WTC11 (cell line): ENCODE measurements at regions not wholly inside any gene's neighbourhood (a gene's known extent, or its start where the extent isn't known, plus 50 kb on each side); places are given as distances from the start of the nearest gene placed in this dataset.

Experiments
- ATAC-seq: fragments of 200-7000 bp; cut with Tn5 transposase; 2 replicates; pipeline ENCODE4 v1.10.0; 2021; ENCODE audit warnings: mild to moderate bottlenecking, moderate library complexity
- CTCF ChIA-PET: fragments of 300-600 bp; sonication (Branson Sonifier 250); formaldehyde crosslinking; loops from one replicate; lab custom pipeline; 2021; ENCODE audit warnings: antibody characterized with exemption; lab: Charles Lee
- POLR2A ChIA-PET: fragments of 350-600 bp; sonication (Branson Sonifier 250); formaldehyde crosslinking; loops from one replicate; lab custom pipeline; 2021; ENCODE audit warnings: antibody characterized with exemption; lab: Charles Lee
- DNase-seq: peaks from one replicate; pipeline ENCODE4 v3.0.0; 2021; ENCODE audit warnings: low spot score
- H3K27ac Mint-ChIP-seq: 2 replicates; pipeline ENCODE4 v1.8.0; 2021; ENCODE audit warnings: mixed read lengths
- H3K27me3 Mint-ChIP-seq: 2 replicates; pipeline ENCODE4 v1.8.0; 2021; ENCODE audit warnings: low read depth, mild to moderate bottlenecking, moderate library complexity, mixed read lengths
- H3K36me3 Mint-ChIP-seq: 2 replicates; pipeline ENCODE4 v1.8.0; 2021; ENCODE audit warnings: mixed read lengths
- H3K4me1 Mint-ChIP-seq: 2 replicates; pipeline ENCODE4 v1.8.0; 2022; ENCODE audit warnings: mixed read lengths
- H3K4me3 Mint-ChIP-seq: 2 replicates; pipeline ENCODE4 v1.8.0; 2021; ENCODE audit warnings: mild to moderate bottlenecking, moderate library complexity, mixed read lengths
- H3K9me3 Mint-ChIP-seq: 2 replicates; pipeline ENCODE4 v1.8.0; 2021; ENCODE audit warnings: mixed read lengths
- CDX4 ChIP-seq: fragments of 250-450 bp; sonication (Bioruptor Pico); IDR thresholded peaks from 2 replicates; pipeline ENCODE4 v1.9.0; 2021; ENCODE audit warnings: moderate library complexity, mild to moderate bottlenecking, inconsistent platforms, borderline replicate concordance
- CTCF ChIP-seq: fragments of 200-600 bp; IDR thresholded peaks from 2 replicates; pipeline ENCODE4 v1.8.0; 2022; ENCODE audit warnings: antibody characterized with exemption
- E2F5 ChIP-seq: sonication (generic); formaldehyde crosslinking; IDR thresholded peaks from 2 replicates; pipeline ENCODE4 v1.8.1; 2022; ENCODE audit warnings: mild to moderate bottlenecking, moderate library complexity, missing genetic modification reagents
- EMX1 ChIP-seq: fragments of 250-450 bp; sonication (Bioruptor Pico); IDR thresholded peaks from 2 replicates; pipeline ENCODE4 v1.8.0; 2021; ENCODE audit warnings: mild to moderate bottlenecking
- ETV6 ChIP-seq: sonication (generic); formaldehyde crosslinking; IDR thresholded peaks from 2 replicates; pipeline ENCODE4 v1.8.1; 2022; ENCODE audit warnings: mild to moderate bottlenecking, missing genetic modification reagents
- FOXJ3 ChIP-seq: sonication (generic); formaldehyde crosslinking; IDR thresholded peaks from 2 replicates; pipeline ENCODE4 v1.9.0; 2021; ENCODE audit warnings: missing genetic modification reagents, mild to moderate bottlenecking, borderline replicate concordance
- FOXK1 ChIP-seq: sonication (generic); formaldehyde crosslinking; IDR thresholded peaks from 2 replicates; pipeline ENCODE4 v1.8.0; 2022; ENCODE audit warnings: mild to moderate bottlenecking, moderate library complexity, missing genetic modification reagents
- FOXP1 ChIP-seq: sonication (generic); formaldehyde crosslinking; IDR thresholded peaks from 2 replicates; pipeline ENCODE4 v1.8.0; 2022; ENCODE audit warnings: missing genetic modification reagents, mild to moderate bottlenecking, moderate library complexity, borderline replicate concordance
- GTF2I ChIP-seq: fragments of 250-450 bp; sonication (Bioruptor Pico); conservative IDR thresholded peaks from 2 replicates; pipeline ENCODE4 v1.4.0; 2021; ENCODE audit warnings: mild to moderate bottlenecking
- JAZF1 ChIP-seq: fragments of 250-450 bp; sonication (Bioruptor Pico); IDR thresholded peaks from 2 replicates; pipeline ENCODE4 v1.9.0; 2021; ENCODE audit warnings: moderate library complexity, mild to moderate bottlenecking, inconsistent platforms
- KAT7 ChIP-seq: sonication (generic); formaldehyde crosslinking; IDR thresholded peaks from 2 replicates; pipeline ENCODE4 v1.8.1; 2023; ENCODE audit warnings: missing genetic modification reagents, mild to moderate bottlenecking, borderline replicate concordance
- MAX ChIP-seq: sonication (generic); formaldehyde crosslinking; IDR thresholded peaks from 2 replicates; pipeline ENCODE4 v1.8.0; 2022; ENCODE audit warnings: mild to moderate bottlenecking, missing genetic modification reagents
- MYBL2 ChIP-seq: sonication (generic); formaldehyde crosslinking; IDR thresholded peaks from 2 replicates; pipeline ENCODE4 v1.8.1; 2023; ENCODE audit warnings: mild to moderate bottlenecking, moderate library complexity, missing genetic modification reagents
- NR1H2 ChIP-seq: sonication (generic); formaldehyde crosslinking; IDR thresholded peaks from 2 replicates; pipeline ENCODE4 v1.9.0; 2021; ENCODE audit warnings: mild to moderate bottlenecking, moderate library complexity, missing genetic modification reagents
- SMAD3 ChIP-seq: sonication (generic); formaldehyde crosslinking; IDR thresholded peaks from 2 replicates; pipeline ENCODE4 v1.8.0; 2022; ENCODE audit warnings: missing genetic modification reagents, mild to moderate bottlenecking, borderline replicate concordance
- SOX15 ChIP-seq: fragments of 250-450 bp; sonication (Bioruptor Pico); IDR thresholded peaks from 2 replicates; pipeline ENCODE4 v1.9.0; 2021; ENCODE audit warnings: mild to moderate bottlenecking
- SP1 ChIP-seq: sonication (generic); formaldehyde crosslinking; conservative IDR thresholded peaks from 2 replicates; pipeline ENCODE4 v1.8.1; 2022; ENCODE audit warnings: missing genetic modification reagents
- TEAD1 ChIP-seq: sonication (generic); formaldehyde crosslinking; IDR thresholded peaks from 2 replicates; pipeline ENCODE4 v1.8.0; 2022; ENCODE audit warnings: mild to moderate bottlenecking, missing genetic modification reagents
- TEAD4 ChIP-seq: sonication (generic); formaldehyde crosslinking; IDR thresholded peaks from 2 replicates; pipeline ENCODE4 v1.8.0; 2022; ENCODE audit warnings: mild to moderate bottlenecking, missing genetic modification reagents
- ZNF423 ChIP-seq: fragments of 250-450 bp; sonication (Bioruptor Pico); IDR thresholded peaks from 2 replicates; pipeline ENCODE4 v2.1.2; 2022; ENCODE audit warnings: mild to moderate bottlenecking, moderate library complexity
- ZNF671 ChIP-seq: fragments of 250-450 bp; sonication (Bioruptor Pico); IDR thresholded peaks from 2 replicates; pipeline ENCODE4 v1.8.0; 2021; ENCODE audit warnings: mild to moderate bottlenecking

GRCh38 chr11:69948256-69949141, 129.3 kb upstream of the FGF3 start:
- ChIA-PET CTCF (interaction anchor here (0.5 to 3.3 kb wide), 38 partner anchors 9 to 292 kb away, joined by 3 to 24 read pairs (median 5); no protein-coding TSS in a partner anchor), POLR2A (no interaction called here)
- no peak overlapping the region for H3K27ac Mint-ChIP-seq
- DNase-seq, result no peak
- peaks cover 12% of the 10 kb centered on the region for H3K4me1 Mint-ChIP-seq
- no peak for TF ChIP-seq CDX4 (CRISPR knock-in tag)
- TF ChIP-seq E2F5, result 0 out of 2 replicates have a peak, but pooled peaks have one; percentile 24
- TF ChIP-seq ZNF423 (CRISPR knock-in tag), result no peak
- no peak for TF ChIP-seq SMAD3 (CRISPR knock-in tag)
- TF ChIP-seq MAX (CRISPR knock-in tag), result peak; percentile 79
- ATAC-seq, result peak; percentile 46
- no peaks in the 10 kb centered on the region for H3K27me3 Mint-ChIP-seq
- no peaks in the 10 kb centered on the region for H3K36me3 Mint-ChIP-seq
- H3K4me3 Mint-ChIP-seq, result no peak overlapping the region
- peaks cover 5% of the 10 kb centered on the region for H3K9me3 Mint-ChIP-seq

- H3K36me3 Mint-ChIP-seq, result no peaks in the 10 kb centered on the region
- DNase-seq, result no peak
- no peak overlapping the region for H3K27ac Mint-ChIP-seq
- peaks cover 5% of the 10 kb centered on the region for H3K9me3 Mint-ChIP-seq
- ATAC-seq, result no peak; the same call in 1 of the 2 replicates
- CTCF ChIA-PET, result interaction anchor here (0.7 to 3.3 kb wide), 18 partner anchors 9 to 247 kb away, joined by 3 to 24 read pairs (median 6); no protein-coding TSS in a partner anchor
- TF ChIP-seq SOX15 (CRISPR knock-in tag) (no peak), ZNF423 (CRISPR knock-in tag) (peak; percentile 28; the same call in 1 of the 2 replicates)
- H3K27me3 Mint-ChIP-seq, result no peaks in the 10 kb centered on the region
- peaks cover 12% of the 10 kb centered on the region for H3K4me1 Mint-ChIP-seq
- no peak overlapping the region for H3K4me3 Mint-ChIP-seq
- POLR2A ChIA-PET, result no interaction called here
Observed at GRCh38 chr11:69949327-69949726, 128.8 kb upstream of the ANO1 start.

GRCh38 chr11:69950120-69950519, 128.0 kb upstream of the ANO1 start:
- no peaks in the 10 kb centered on the region for H3K27me3 Mint-ChIP-seq
- H3K4me1 Mint-ChIP-seq, result peaks cover 16% of the 10 kb centered on the region
- ChIA-PET POLR2A (no interaction called here), CTCF (interaction anchor here (0.5 to 3.3 kb wide), 14 partner anchors 22 to 225 kb away, joined by 3 to 22 read pairs (median 4); no protein-coding TSS in a partner anchor)
- H3K9me3 Mint-ChIP-seq, result peaks cover 5% of the 10 kb centered on the region
- DNase-seq (peak; percentile 89), ATAC-seq (peak; percentile 78)
- TF ChIP-seq SP1 (CRISPR knock-in tag) (0 out of 2 replicates have a peak, but pooled peaks have one; percentile 18), CTCF (peak; percentile 86), FOXK1 (CRISPR knock-in tag) (no peak)
- no peaks in the 10 kb centered on the region for H3K36me3 Mint-ChIP-seq
- no peak overlapping the region for H3K4me3 Mint-ChIP-seq
- no peak overlapping the region for H3K27ac Mint-ChIP-seq

GRCh38 chr11:69950621-69951020, 127.5 kb upstream of the ANO1 start:
- POLR2A ChIA-PET, result no interaction called here
- Mint-ChIP-seq H3K9me3 (peaks cover 5% of the 10 kb centered on the region), H3K27ac (no peak overlapping the region), H3K36me3 (no peaks in the 10 kb centered on the region), H3K4me3 (no peak overlapping the region), H3K27me3 (no peaks in the 10 kb centered on the region), H3K4me1 (peaks cover 19% of the 10 kb centered on the region)
- DNase-seq (no peak), ATAC-seq (no peak)
- CTCF ChIA-PET, result interaction anchor here (0.5 to 2.4 kb wide), 8 partner anchors 32 to 241 kb away, joined by 3 to 9 read pairs (median 5); no protein-coding TSS in a partner anchor
- TF ChIP-seq ZNF671 (no peak), FOXJ3 (CRISPR knock-in tag) (no peak), TEAD1 (CRISPR knock-in tag) (no peak), JAZF1 (CRISPR knock-in tag) (no peak), TEAD4 (CRISPR knock-in tag) (no peak), SMAD3 (CRISPR knock-in tag) (no peak), MYBL2 (CRISPR knock-in tag) (no peak), FOXP1 (CRISPR knock-in tag) (no peak), EMX1 (no peak), KAT7 (CRISPR knock-in tag) (no peak), ETV6 (CRISPR knock-in tag) (no peak), GTF2I (CRISPR knock-in tag) (no peak), NR1H2 (CRISPR knock-in tag) (no peak)
